ENCODE measurements at regions not wholly inside any gene's neighbourhood (a gene's known extent, or its start where the extent isn't known, plus 50 kb on each side); places are given as distances from the start of the nearest gene placed in this dataset.

- TF ChIP-seq CTCF (IDR thresholded peaks at IDR 0.05) (no peak), POLR2A (IDR thresholded peaks at IDR 0.05) (no peak)
Measured at GRCh38 chr2:53182601-53183000, 585.0 kb upstream of the CHAC2 start.
